ENCODE measurements at regions not wholly inside any gene's neighbourhood (a gene's known extent, or its start where the extent isn't known, plus 50 kb on each side); places are given as distances from the start of the nearest gene placed in this dataset.

GRCh38 chr6:102619585-102619984 lies 1226.1 kb downstream of the GRIK2 start:
- TF ChIP-seq POLR2A (IDR thresholded peaks at IDR 0.05) (no peak), CTCF (IDR thresholded peaks at IDR 0.05) (no peak), EP300 (IDR thresholded peaks at IDR 0.05) (no peak)
